Astrocyte of the hippocampus (primary cell): ENCODE measurements at regions not wholly inside any gene's neighbourhood (a gene's known extent, or its start where the extent isn't known, plus 50 kb on each side); places are given as distances from the start of the nearest gene placed in this dataset.

Experiments used
- DNase-seq: peaks from one replicate; pipeline ENCODE4 v3.0.0; 2011; ENCODE audit warnings: low read depth, low spot score

DNA sequence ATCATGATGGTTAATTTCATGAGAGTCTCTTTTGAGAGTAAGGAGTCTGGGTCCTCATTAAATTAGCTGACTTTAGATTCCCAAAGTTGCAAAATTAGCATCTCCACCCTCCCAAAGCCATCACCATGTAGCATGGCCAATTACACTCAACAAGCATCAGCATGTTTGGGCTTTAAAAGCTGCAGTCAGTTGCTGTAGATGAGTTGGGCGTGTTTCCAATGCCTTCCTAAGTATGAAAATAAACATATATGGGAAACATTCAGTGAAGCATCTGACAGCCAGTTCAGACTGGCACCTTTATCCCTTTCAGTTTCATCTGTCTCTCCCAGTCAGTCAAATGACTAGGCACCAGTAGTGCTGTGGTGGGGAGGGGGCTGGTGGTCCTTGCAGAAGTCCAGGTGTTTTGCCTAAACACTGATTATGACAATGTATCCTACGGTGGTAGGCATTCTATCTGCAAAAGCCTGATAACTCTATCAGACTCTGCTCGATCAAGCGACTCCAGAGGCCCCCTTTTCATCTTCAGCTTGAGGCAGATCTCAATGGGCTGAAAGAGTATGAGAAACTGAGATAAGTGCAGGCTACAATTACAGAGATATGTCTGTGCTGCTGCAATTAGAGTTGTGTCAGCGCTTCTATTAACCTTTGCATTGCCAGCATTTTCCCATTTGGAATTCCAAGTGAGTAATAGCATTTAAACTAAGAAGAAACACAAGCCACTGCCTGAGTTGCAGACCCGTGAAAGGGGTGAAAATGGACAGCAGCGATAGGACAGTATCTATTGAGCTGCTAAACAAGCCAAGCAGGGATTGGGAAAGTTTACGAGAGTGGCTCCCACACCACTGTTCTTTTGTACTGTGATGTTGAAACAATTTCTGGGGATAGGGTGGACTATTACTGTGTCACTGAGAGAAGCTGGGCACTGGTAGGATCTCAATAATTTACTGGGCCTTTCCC lies 67.3 kb upstream of the SPOPL start:
- no peak for DNase-seq

DNA sequence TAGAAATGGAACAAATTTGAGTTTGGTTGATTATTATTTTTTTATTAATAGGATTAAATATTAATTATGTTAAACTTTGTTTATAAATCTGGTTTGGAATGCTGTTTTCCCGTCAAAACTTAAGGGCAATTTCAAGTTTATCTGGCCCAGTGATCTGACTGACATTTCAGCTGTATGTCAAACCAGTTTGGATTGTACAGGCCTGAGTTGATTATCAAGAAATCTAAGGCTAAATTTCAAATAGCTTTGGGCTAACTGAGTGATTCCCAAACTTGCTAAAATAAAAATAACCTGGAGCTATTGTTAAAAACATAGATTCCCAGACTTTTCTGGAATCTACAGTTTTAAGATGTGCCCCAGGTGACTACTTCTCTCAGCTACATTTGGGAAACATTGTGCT lies 65.9 kb upstream of the SPOPL start:
- DNase-seq, result no peak

DNA sequence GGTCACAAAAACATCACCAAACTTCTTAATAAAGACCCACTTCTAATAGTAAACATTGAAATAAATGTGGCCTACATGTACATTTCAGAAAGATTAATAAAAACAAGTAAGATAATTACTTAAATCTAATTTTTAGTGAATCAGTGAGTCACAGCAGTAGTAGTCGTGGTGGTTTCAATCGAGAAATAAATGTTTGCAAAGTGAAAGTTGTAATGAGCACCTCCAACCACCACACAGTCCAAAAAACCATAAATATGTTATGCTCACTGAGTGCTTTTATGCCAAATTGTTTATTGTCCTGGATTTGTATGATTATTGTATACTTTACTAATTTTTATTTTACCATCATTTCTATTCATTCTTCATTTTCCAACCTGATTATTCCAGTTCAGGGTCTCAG lies 61.8 kb upstream of the SPOPL start:
- DNase-seq, result no peak

DNA sequence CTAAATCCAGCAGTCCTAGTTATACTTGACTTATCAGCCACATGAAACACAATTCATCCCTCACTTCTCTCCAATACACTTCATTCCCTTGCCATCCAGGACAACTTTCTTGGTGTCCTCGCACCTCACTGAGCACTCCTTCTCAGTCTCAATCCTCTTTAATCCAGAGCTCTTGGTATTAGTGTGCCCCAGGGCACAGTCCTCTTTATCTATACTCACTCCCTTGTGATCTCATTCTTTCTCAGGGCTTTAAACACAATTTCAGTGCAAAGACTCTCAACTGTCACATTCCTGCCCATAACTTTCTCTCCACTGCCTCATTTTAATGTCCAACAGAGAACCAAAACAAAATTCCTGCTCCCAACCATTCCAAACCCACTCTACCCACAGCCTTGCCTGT lies 60.8 kb upstream of the SPOPL start:
- DNase-seq, result peak; percentile 3

DNA sequence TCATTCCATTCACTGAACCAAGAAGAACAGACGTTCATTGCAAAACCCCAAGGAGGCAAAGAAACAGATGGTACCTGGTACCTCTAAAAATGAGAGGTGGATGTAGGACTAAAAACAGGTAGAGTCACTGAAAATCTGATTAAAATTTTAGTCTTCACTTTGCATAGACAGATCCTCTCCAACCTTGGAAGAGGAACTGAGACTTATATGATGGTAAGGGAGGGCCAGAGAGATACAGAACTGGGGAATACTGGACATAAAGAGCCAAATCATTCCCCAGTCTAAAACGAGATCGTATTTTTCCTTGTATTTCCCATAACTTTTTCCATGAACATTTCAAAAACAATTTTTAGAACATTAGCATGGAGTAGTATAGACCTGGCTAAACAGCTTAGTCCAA lies 59.7 kb upstream of the SPOPL start:
- DNase-seq, result no peak

DNA sequence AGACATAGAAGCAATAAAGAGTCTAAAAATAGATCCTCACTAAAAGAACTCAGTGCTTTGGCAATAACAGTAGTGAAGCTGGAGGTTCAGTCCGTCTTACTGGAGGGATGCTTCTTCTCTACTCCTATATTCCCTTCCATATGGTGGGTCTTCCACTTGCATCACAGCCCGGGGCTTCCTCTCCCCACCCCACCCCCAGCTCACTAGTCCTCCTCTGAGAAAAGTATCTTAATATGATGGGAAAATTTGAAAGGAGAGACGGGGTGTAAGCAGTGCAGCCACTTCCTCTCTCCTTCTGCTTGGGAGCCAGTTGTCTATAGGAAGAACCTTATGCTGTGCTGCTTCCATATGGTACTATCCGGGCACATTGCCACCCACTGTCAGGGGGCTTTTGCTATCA lies 57.2 kb upstream of the SPOPL start:
- DNase-seq, result no peak

DNA sequence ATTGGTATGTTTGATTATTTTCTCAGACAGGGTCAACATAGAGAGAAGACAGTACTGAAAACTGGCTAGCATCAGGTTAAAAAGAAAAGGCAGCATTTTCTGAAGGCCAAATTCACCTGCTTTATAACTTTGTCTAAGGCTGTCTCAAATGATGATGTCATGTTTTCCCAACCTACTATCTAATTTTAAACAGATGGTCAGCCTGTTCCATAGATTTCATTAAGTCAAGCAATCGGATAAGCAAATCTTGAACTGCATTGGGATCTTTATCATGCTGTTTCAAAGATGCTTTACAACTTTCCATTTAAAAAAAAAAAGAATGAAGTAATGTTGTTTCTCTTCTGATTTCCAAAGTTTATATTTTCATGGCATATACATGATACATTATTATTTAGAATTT lies 56.3 kb upstream of the SPOPL start:
- DNase-seq, result no peak

DNA sequence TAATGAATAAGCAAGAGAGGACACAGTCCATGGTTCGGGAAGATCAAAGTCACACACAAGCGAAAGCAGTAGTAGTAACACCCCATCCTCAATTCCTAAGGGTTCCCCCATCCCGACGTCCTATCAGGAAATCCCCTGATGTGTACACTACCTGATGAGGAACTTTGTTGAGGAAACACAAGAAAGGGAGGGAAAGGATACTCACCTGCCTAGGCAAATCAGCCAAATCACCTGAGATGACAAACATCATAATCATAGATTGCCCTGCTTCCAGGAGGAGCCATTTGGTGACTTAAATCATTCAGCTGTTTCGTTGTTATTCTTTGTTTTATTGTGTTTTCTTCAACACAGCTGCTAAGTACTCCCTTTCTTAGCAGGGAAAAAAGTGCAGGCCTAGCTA lies 55.5 kb upstream of the SPOPL start:
- DNase-seq, result no peak

DNA sequence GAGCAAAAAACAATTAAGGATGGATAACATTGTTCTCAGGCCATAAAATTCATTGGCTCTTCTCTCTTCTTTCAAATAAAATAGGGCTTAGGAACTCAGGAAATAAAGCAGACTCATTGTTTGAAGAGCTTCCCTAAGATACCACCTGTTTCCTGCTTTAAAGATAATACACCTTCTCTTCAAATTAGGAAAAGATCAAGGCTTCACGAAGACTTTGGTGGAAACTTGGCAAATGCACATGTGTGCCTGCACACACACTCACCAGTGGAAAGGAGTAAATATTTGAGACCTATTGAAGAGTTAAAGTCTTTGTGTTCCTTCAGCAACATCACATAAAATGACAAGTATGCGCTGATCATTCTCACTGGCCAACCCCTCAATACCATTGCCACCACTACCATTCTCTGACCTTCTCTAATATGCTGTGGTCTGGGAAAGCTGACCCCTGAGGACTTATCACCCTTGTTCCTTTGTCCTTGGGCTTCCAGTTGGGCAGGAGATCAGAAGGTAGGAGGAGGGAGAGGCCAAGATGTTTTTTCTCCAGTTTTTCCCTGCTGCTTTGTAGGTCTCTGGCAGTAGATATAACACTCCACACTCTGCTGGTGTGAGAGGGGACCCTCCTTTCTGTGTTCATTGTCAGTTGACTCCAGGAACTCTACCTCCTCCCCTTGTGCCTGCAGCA lies 53.5 kb upstream of the SPOPL start:
- no peak for DNase-seq
